Body of pancreas (tissue), 4 donors: ENCODE measurements at regions not wholly inside any gene's neighbourhood (a gene's known extent, or its start where the extent isn't known, plus 50 kb on each side); places are given as distances from the start of the nearest gene placed in this dataset.

Experiments
- CTCF ChIP-seq, 7 experiments: fragments of 450-650 bp in 4 of 7; fragments of 200-600 bp in 3 of 7; sonication (generic) in 3 of 7; IDR thresholded peaks; one replicate each; pipeline ENCODE4 v1.5.1; 2016 to 2019; ENCODE audit warnings: antibody characterized with exemption in 7 of 7
- POLR2A ChIP-seq, 3 donors: fragments of 450-650 bp; IDR thresholded peaks; one replicate each; pipeline ENCODE4 v1.6.1; 2016; ENCODE audit warnings: antibody characterized with exemption in 3 of 3, mild to moderate bottlenecking in 2 of 3

- TF ChIP-seq CTCF (IDR thresholded peaks at IDR 0.05), result no peak
- no peak for TF ChIP-seq POLR2A (IDR thresholded peaks at IDR 0.05)
Measured at GRCh38 chr2:183812091-183812490, 687.8 kb downstream of the NUP35 start.
